Panc1 (cell line): ENCODE measurements at regions not wholly inside any gene's neighbourhood (a gene's known extent, or its start where the extent isn't known, plus 50 kb on each side); places are given as distances from the start of the nearest gene placed in this dataset.

Source experiments
- ATAC-seq: fragments of 200-7000 bp; cut with Tn5 transposase; 2 replicates; pipeline ENCODE4 v1.9.1; 2020; ENCODE audit warnings: mild to moderate bottlenecking, moderate library complexity
- BruUV-seq: library from RNA; stranded (reverse); fragments of 400-500 nt; replicated peaks from 2 replicates; lab custom pipeline; 2021; lab: Mats Ljungman, UMichigan
- CTCF ChIA-PET: fragments of 300-600 bp; sonication (Branson Sonifier 250); formaldehyde crosslinking; loops from one replicate; lab custom pipeline; 2022; ENCODE audit warnings: antibody characterized with exemption; lab: Charles Lee
- POLR2A ChIA-PET: fragments of 300-600 bp; sonication (Branson Sonifier 250); formaldehyde crosslinking; loops from one replicate; lab custom pipeline; 2022; ENCODE audit warnings: antibody characterized with exemption; lab: Charles Lee
- DNase-seq: peaks from one replicate; pipeline ENCODE4 v3.0.0-alpha.2; 2010; ENCODE audit warnings: low read depth, low spot score
- H3K27ac ChIP-seq: 2 replicates; pipeline ENCODE4 v1.5.1; 2011; ENCODE audit warnings: mild to moderate bottlenecking, low read length, inconsistent platforms
- H3K27me3 ChIP-seq: fragments of 200-500 bp; sonication (Bioruptor generic); 2 replicates; pipeline ENCODE4 v1.6.0; 2014; ENCODE audit warnings: low read length, inconsistent platforms; ENCODE audit not compliant: control insufficient read depth, insufficient read depth
- H3K36me3 ChIP-seq: fragments of 200-500 bp; sonication (Bioruptor generic); 2 replicates; pipeline ENCODE4 v1.5.1; 2014; ENCODE audit warnings: inconsistent platforms, mild to moderate bottlenecking, low read length, moderate library complexity; ENCODE audit not compliant: control insufficient read depth, insufficient read depth
- H3K4me1 ChIP-seq: 2 replicates; pipeline ENCODE4 v1.5.1; 2011; ENCODE audit warnings: inconsistent platforms, mild to moderate bottlenecking, low read length, moderate library complexity; ENCODE audit not compliant: control insufficient read depth, insufficient read depth
- H3K4me3 ChIP-seq, 2 experiments: 2 replicates each; pipeline ENCODE4 v1.5.1; 2011 to 2012; ENCODE audit warnings: low read depth in 2 of 2, low read length in 2 of 2, mild to moderate bottlenecking in 2 of 2, inconsistent platforms in 1 of 2, moderate library complexity in 1 of 2
- H3K9me3 ChIP-seq: fragments of 200-500 bp; sonication (Bioruptor generic); 2 replicates; pipeline ENCODE4 v1.5.1; 2014; ENCODE audit warnings: low read depth, mild to moderate bottlenecking, inconsistent platforms, low read length, moderate library complexity; ENCODE audit not compliant: control insufficient read depth, insufficient read depth
- CTCF ChIP-seq: fragments of 450-650 bp; IDR thresholded peaks from 2 replicates; pipeline ENCODE4 v1.5.1; 2017; ENCODE audit warnings: mild to moderate bottlenecking
- POLR2AphosphoS5 ChIP-seq: IDR thresholded peaks from 2 replicates; pipeline ENCODE4 v1.6.1; 2012; ENCODE audit warnings: mild to moderate bottlenecking, low read depth, low read length, moderate library complexity
- REST ChIP-seq, 2 experiments: IDR thresholded peaks; 2 replicates each; pipeline ENCODE4 v1.6.1; 2011 to 2012; ENCODE audit warnings: low read depth in 2 of 2, control low read depth in 1 of 2, low read length in 1 of 2, mild to moderate bottlenecking in 1 of 2, moderate library complexity in 1 of 2; ENCODE audit not compliant: insufficient read depth in 1 of 2
- SIN3A ChIP-seq: IDR thresholded peaks from 2 replicates; pipeline ENCODE4 v1.6.1; 2012; ENCODE audit warnings: low read depth, mild to moderate bottlenecking, low read length, moderate library complexity, borderline replicate concordance; ENCODE audit not compliant: insufficient read depth
- TCF7L2 ChIP-seq: IDR thresholded peaks from 2 replicates; pipeline ENCODE4 v1.6.1; 2011; ENCODE audit warnings: mild to moderate bottlenecking, low read depth, low read length, inconsistent platforms
- in situ Hi-C: cut with HindIII; loops from 2 replicates; pipeline ENCODE4 v1.10.0; 2016; ENCODE audit warnings: low sequenced_read_pairs, low pct_unique_long_range_greater_than_20kb
- intact Hi-C: fragments of 100-400 bp; cut with micrococcal nuclease; formaldehyde crosslinking; loops from one replicate; pipeline ENCODE4 v1.10.0; 2022; ENCODE audit not compliant: unreplicated experiment

- Histone ChIP-seq H3K9me3 (no peaks in the 10 kb centered on the region), H3K36me3 (no peaks in the 10 kb centered on the region), H3K4me3 (no peak overlapping the region), H3K4me1 (peaks cover 13% of the 10 kb centered on the region), H3K27ac (no peak overlapping the region), H3K27me3 (no peaks in the 10 kb centered on the region)
- ChIA-PET CTCF (no interaction called here), POLR2A (no interaction called here)
- intact Hi-C loops, result no loop called here
- in situ Hi-C loops, result no loop called here
- ATAC-seq, result no peak
- BruUV-seq, result no TSS peak
- no peak for DNase-seq
- no peak for TF ChIP-seq CTCF
- no peak for TF ChIP-seq TCF7L2
- TF ChIP-seq REST (IDR thresholded peaks at IDR 0.05; ENCODE audit: insufficient read depth in 1 of 2, low read depth in 2 of 2, low read length in 1 of 2), result no peak
- TF ChIP-seq POLR2AphosphoS5, result no peak
- TF ChIP-seq SIN3A, result no peak
These were observed 89.5 kb upstream of the TPM1 start for GRCh38 chr15:62953021-62953420.

- TF ChIP-seq TCF7L2, result no peak
- TF ChIP-seq POLR2AphosphoS5, result no peak
- no peak for TF ChIP-seq REST (IDR thresholded peaks at IDR 0.05; ENCODE audit: insufficient read depth in 1 of 2, low read depth in 2 of 2, low read length in 1 of 2)
- TF ChIP-seq CTCF, result no peak
- TF ChIP-seq SIN3A, result no peak
- ATAC-seq, result no peak
- Histone ChIP-seq H3K9me3 (no peaks in the 10 kb centered on the region), H3K27me3 (no peaks in the 10 kb centered on the region), H3K4me1 (peaks cover 18% of the 10 kb centered on the region), H3K36me3 (no peaks in the 10 kb centered on the region), H3K27ac (no peak overlapping the region), H3K4me3 (no peak overlapping the region)
- intact Hi-C loops, result no loop called here
- in situ Hi-C loops, result no loop called here
- ChIA-PET CTCF (no interaction called here), POLR2A (no interaction called here)
- no TSS peak for BruUV-seq
- DNase-seq, result no peak
These were observed 89.0 kb upstream of the TPM1 start for GRCh38 chr15:62953496-62954045.
